GM18511 (cell line): ENCODE measurements at regions not wholly inside any gene's neighbourhood (a gene's known extent, or its start where the extent isn't known, plus 50 kb on each side); places are given as distances from the start of the nearest gene placed in this dataset.
"Not testable (repeated sequence)": the region's sequence is repeated elsewhere in the genome, so short reads cannot be mapped to it uniquely, and the experiment has no call there.

ENCODE experiments used
- ATAC-seq: cut with Tn5 transposase; IDR thresholded peaks from one replicate; pipeline ENCODE4 v1.9.1; 2021; ENCODE audit warnings: mild to moderate bottlenecking, moderate library complexity; ENCODE audit not compliant: unreplicated experiment

DNA sequence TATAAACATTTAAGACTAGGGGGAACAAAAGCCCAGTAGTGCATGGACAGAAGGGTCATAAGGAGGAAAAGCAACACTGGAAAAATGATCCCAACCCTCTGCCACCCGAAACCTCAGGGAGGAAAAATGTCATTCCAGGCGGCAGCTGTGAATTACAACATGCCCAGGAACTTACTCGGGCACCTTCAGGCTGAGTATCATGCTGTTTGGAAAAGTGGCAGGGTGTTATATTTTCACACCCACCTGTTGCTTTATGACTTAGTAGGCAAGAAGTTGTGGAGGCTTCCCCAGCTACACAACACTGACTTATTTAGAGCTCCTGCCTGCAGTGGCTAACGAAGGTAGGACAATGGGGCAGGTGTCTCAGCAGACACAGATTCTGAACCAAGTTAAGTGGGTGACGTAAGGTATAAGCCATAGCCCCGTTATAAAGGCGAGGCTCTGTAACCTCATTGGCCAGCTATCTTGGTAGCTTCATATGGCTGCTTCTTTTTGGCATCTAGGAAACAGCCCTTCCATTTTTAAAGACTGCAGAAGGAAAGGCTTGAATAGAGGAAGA lies 96.1 kb upstream of the IFNG-AS1 start:
- ATAC-seq: no peak

- ATAC-seq: not testable (repeated sequence)
These were observed 88.8 kb upstream of the IFNG-AS1 start for GRCh38 chr12:67900418-67900817.

GRCh38 chr12:67909091-67909531 lies 80.1 kb upstream of the IFNG-AS1 start:
- ATAC-seq: no peak

- ATAC-seq: no peak
These were observed 79.6 kb upstream of the IFNG-AS1 start for GRCh38 chr12:67909681-67910080.

DNA sequence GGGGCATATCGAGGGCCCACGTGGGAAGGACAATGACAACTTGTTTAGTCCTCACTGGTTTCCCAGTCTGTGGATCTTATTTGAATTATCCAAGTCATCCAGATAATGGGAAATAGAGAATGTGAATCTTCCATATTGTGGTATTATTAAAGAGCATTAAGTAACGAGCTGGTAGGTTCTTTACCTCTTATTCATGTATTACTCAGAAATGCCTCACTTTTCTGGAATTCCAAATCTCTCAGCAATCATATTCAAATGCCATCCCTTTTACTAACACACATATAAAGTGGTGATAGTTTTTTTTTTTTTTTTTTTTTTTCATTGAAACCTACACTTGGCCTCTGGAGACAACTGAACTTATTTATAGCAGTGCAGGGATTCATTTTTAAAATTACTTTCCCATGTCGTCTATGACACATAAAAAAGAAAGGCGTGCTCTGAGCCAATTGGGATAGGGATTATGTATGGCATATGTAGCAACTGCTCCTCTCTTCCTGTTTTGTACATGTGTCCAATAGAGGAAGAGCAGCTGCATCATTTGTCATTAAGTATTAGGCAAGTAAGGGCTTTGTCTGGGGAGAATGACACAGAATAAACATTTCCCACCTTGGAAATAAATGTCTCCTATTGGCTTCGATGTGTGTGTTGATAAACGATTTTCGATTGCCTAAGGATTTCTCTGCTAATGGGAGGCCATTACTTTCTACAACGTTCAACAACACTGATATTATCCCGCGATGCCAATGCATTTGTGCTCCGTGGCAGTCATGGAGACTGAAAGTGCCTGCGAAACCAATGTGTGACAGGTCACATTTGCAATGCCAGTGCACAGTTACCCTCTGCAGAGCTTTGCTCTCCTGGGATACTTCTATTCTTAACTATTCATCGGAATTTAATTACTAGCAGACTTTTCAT lies 78.6 kb upstream of the IFNG-AS1 start:
- ATAC-seq: no peak

DNA sequence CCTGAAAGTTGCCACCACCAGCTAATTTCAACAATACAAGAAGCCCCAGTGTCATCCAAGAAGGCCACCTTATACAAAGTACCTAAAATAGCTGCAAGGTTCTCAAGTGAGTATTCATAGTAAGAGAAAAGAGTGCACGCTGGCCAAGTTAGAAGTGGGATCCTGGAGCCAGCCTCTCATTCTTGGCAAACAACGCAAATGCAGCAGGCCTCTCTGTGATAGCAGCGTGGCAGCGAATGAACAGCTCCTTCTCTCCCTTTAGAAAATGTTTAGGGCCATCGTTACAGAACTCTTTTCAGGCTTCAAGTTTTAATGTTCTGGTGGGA lies 78.0 kb upstream of the IFNG-AS1 start:
- ATAC-seq: no peak

DNA sequence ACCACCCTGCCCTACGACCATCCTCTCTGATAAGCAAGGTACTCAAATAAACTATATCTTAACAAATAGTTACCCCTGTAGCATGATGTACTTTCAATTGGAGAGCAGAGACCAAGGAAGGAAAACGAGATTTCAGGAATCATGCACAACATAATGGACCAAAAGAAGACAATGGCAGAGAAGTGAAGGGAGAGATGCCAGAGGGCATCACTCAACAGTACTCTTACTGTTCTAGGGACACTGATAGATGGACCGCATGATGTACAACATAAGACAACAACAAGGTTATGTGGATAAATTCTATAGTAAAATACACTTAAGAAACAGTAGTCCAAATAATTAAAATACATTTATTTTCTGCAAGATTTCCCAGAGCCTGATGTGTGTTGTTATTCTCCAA lies 77.5 kb upstream of the IFNG-AS1 start:
- ATAC-seq: no peak

GRCh38 chr12:67915335-67915851 lies 73.9 kb upstream of the IFNG-AS1 start:
- ATAC-seq: no peak

- no peak for ATAC-seq
These were observed 72.8 kb upstream of the IFNG-AS1 start for GRCh38 chr12:67916266-67916970.

GRCh38 chr12:67917811-67918210 lies 71.4 kb upstream of the IFNG-AS1 start:
- no peak for ATAC-seq

- no peak for ATAC-seq
These were observed 70.8 kb upstream of the IFNG-AS1 start for GRCh38 chr12:67918441-67918840.

GRCh38 chr12:67919406-67919805 lies 69.8 kb upstream of the IFNG-AS1 start:
- ATAC-seq: no peak

DNA sequence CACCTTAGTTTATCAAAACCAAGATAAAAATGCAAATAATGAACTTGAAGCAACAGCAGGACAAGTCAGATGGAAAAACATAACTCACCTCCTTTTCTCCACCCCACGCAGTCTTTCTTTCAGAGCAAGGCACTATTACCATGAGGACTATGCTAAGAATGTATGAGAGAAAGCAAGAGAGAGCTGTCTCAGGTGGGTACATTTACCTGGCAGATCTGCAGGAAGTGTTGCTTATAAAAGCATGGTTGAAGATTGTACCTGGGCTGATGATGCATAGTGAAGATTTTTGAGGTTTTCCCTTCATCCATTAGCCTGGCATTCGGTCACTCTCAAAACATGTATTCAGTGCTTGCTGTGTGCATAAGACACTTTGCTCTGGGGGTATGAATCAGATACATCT lies 68.8 kb upstream of the IFNG-AS1 start:
- no peak for ATAC-seq

DNA sequence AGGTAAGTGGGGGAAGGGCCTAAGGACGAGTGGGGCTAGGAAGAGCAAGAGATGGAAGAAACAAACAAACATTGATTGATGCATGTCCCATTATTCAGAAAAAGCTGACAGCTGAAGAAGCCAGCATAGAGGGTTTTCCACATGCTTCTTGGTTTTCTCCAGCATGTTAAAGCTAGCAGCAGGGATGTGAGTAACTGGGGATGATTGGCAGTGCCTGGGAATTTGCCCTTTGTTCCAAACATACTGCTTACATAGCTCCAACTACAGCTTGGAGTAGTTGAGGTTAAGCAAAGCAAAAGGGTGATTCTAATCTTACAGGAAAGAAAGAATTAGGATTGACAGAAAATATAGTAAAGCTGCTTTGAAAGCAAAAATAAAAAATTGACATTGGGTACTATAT lies 68.0 kb upstream of the IFNG-AS1 start:
- no peak for ATAC-seq

- ATAC-seq: no peak
These were observed 67.0 kb upstream of the IFNG-AS1 start for GRCh38 chr12:67922245-67922644.

GRCh38 chr12:67925077-67925476 lies 64.2 kb upstream of the IFNG-AS1 start:
- ATAC-seq: no peak

DNA sequence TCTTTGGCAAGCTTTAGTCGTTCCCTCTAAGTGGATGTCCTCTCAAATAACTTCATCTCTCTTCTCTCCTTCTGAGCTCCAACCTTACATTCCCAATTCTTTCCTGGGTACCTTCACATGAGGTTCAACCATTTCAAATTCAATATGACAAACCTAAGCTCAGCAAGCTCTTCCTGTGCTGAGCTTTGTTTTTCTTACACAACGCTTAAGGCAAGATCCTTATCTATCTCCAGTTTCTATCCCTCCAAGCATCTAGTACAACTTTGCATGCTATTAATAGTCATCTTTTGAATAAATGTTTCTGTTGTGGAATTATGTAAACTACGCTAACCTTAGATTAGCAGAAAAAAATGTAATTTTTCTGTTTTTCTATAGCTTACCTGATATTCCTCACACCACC lies 63.7 kb upstream of the IFNG-AS1 start:
- ATAC-seq: no peak

- ATAC-seq: no peak
These were observed 63.2 kb upstream of the IFNG-AS1 start for GRCh38 chr12:67926063-67926462.

DNA sequence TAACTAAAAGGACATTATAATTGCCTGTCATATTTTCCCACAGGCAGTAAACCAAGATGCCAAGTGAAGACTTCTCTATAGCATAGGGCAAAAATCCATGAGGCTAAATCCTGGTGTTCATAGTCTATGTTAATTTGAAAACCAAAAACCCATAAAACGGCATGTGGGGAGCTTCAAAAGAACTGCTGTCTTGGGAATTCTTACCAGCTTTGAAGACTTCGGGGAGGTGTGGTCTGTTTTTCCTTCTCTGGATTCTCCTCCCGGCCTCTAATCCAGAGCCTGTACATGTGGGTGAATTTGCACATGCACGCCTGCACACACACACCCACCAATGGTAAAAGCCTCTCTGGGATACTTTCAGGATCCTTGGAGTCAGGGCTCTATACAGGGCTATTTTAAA lies 61.9 kb upstream of the IFNG-AS1 start:
- ATAC-seq: no peak

- no peak for ATAC-seq
These were observed 61.4 kb upstream of the IFNG-AS1 start for GRCh38 chr12:67927815-67928214.

DNA sequence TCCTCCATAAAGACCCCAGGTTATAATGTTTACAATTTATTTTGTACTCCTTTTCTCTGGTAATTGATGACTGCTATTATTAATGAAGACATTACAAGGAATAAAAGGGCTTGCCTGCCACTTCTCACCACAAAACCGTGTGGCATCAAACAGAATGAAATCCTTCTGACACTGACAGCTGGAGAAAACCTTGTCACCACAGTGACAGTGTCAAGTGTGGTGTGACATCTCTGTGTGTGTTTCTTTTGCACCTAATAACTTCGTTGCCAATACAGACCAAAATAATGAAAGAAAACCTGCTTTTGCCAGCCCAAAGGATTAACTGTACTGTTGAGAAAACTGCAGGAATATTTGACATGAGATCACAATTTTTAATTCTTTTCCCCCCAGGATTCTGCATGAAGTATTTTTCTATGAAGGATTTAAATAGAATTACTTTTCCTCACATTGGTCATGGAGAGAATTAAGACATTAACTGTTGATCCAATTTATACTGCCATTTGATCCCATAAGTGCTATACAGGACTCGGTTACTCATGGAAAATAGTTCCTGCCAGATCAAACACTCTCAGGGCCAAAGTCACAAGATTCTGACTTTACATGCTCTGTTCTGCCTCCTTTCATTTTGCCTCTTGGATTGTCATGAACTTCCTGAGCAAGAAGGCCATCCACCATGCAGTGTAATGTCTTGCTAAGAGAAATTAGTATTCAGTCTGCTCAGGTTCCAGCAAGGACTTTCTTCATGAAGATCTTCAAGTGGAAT lies 60.4 kb upstream of the IFNG-AS1 start:
- ATAC-seq: no peak
